ENCODE measurements at regions not wholly inside any gene's neighbourhood (a gene's known extent, or its start where the extent isn't known, plus 50 kb on each side); places are given as distances from the start of the nearest gene placed in this dataset.

DNA sequence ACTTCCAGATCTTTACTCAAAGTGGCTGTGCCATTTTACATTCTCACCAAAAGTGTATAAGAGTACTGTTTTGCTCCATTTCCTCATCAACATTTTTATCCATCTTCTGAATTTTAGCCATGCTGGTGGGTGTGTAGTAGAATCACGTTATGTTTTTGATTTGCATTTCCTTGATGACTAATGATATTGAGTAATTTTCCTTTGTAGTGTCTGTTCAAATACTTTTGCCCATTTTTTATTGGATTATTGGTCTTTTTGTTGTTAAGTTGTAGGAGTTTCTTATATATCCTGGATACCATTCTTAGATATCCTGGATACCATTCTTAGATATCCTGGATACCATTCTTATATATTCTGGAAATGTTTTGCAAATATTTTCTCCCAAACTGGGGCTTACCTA is 344.9 kb downstream of the LRRC3B start:
- H3K36me3 ChIP-seq (replicated peaks in 1 of 2; ENCODE audit: control insufficient read depth in 1 of 2, insufficient read depth in 2 of 2, low read length in 2 of 2) = no peaks in the 10 kb centered on the region
- ATAC-seq (no peak), DNase-seq (ENCODE audit: low spot score) (no peak), FAIRE-seq (no peak)
- H3K4me3 ChIP-seq (replicated peaks in 1 of 3; ENCODE audit: insufficient read depth in 1 of 3, low read depth in 2 of 3, low read length in 3 of 3) = no peak overlapping the region
- WGBS (ENCODE audit: low lambda C conversion rate) = 0% methylated on average over 1 of the region's 1 CpG
- no peak overlapping the region for H3K9ac ChIP-seq (ENCODE audit: insufficient read depth, low read depth, low read length)
- no TSS peak for BruUV-seq (replicated peaks)
- ChIA-PET CTCF (ENCODE audit: low intra/inter-chr PET ratio, low total read pairs) (no interaction called here), POLR2A (no interaction called here)
- H4K20me1 ChIP-seq (ENCODE audit: insufficient read depth, low read length) = no peaks in the 10 kb centered on the region
- no peak overlapping the region for H3K27ac ChIP-seq (ENCODE audit: extremely low read length, insufficient read depth, low read length)
- no peaks in the 10 kb centered on the region for H3K27me3 ChIP-seq (ENCODE audit: control insufficient read depth in 1 of 2, insufficient read depth in 2 of 2, low read length in 2 of 2)
- H3K79me2 ChIP-seq (ENCODE audit: insufficient read depth, low read length) = no peaks in the 10 kb centered on the region
- in situ Hi-C loops (cut with HindIII; ENCODE audit: extremely low pct_ligation_motif_present, low pct_unique_long_range_greater_than_20kb) (no loop called here), intact Hi-C loops (cut with micrococcal nuclease; ENCODE audit: unreplicated experiment) (no loop called here)
- TF ChIP-seq, protein P1, sequence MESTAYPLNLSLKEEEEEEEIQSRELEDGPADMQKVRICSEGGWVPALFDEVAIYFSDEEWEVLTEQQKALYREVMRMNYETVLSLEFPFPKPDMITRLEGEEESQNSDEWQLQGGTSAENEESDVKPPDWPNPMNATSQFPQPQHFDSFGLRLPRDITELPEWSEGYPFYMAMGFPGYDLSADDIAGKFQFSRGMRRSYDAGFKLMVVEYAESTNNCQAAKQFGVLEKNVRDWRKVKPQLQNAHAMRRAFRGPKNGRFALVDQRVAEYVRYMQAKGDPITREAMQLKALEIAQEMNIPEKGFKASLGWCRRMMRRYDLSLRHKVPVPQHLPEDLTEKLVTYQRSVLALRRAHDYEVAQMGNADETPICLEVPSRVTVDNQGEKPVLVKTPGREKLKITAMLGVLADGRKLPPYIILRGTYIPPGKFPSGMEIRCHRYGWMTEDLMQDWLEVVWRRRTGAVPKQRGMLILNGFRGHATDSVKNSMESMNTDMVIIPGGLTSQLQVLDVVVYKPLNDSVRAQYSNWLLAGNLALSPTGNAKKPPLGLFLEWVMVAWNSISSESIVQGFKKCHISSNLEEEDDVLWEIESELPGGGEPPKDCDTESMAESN (CRISPR knock-in tag; conservative IDR thresholded peaks at IDR 0.05) = no peak
- TF ChIP-seq HNRNPLL (IDR thresholded peaks at IDR 0.05; ENCODE audit: low read depth, low read length, poor library complexity, severe bottlenecking) = no peak
- TF ChIP-seq MIER3 (CRISPR knock-in tag; IDR thresholded peaks at IDR 0.05; ENCODE audit: borderline replicate concordance) = no peak
- no peak for TF ChIP-seq ZNF790 (CRISPR knock-in tag; IDR thresholded peaks at IDR 0.05; ENCODE audit: borderline replicate concordance)
- no peak for TF ChIP-seq SKI (IDR thresholded peaks at IDR 0.05; ENCODE audit: partially characterized antibody)
- TF ChIP-seq SNAPC4 (CRISPR knock-in tag; IDR thresholded peaks at IDR 0.05) = no peak
- no peak for TF ChIP-seq NFKB2 (CRISPR knock-in tag; IDR thresholded peaks at IDR 0.05; ENCODE audit: borderline replicate concordance)
- no peak for TF ChIP-seq PAF1 (CRISPR knock-in tag; IDR thresholded peaks at IDR 0.05)
- no peak for TF ChIP-seq ZNF570 (CRISPR knock-in tag; IDR thresholded peaks at IDR 0.05; ENCODE audit: borderline replicate concordance)
- TF ChIP-seq REPIN1 (CRISPR knock-in tag; IDR thresholded peaks at IDR 0.05; ENCODE audit: borderline replicate concordance, low read depth) = no peak
- TF ChIP-seq RFX3 (CRISPR knock-in tag; IDR thresholded peaks at IDR 0.05) = no peak
- TF ChIP-seq, protein P2, sequence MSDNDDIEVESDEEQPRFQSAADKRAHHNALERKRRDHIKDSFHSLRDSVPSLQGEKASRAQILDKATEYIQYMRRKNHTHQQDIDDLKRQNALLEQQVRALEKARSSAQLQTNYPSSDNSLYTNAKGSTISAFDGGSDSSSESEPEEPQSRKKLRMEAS (IDR thresholded peaks at IDR 0.05) = no peak
- TF ChIP-seq RORA (CRISPR knock-in tag; IDR thresholded peaks at IDR 0.05) = no peak
- no peak for TF ChIP-seq ZNF337 (CRISPR knock-in tag; IDR thresholded peaks at IDR 0.05; ENCODE audit: borderline replicate concordance, low read depth)
- no peak overlapping the region for H3K4me2 ChIP-seq (ENCODE audit: low read depth, low read length)
- H3K4me1 ChIP-seq (ENCODE audit: insufficient read depth, low read length) = no peaks in the 10 kb centered on the region
- H2AFZ ChIP-seq (ENCODE audit: low read length) = no peak overlapping the region
- no peaks in the 10 kb centered on the region for H3K9me3 ChIP-seq (ENCODE audit: low read length)

Measured in HepG2 (cell line).